Calu3 (cell line): ENCODE measurements at regions not wholly inside any gene's neighbourhood (a gene's known extent, or its start where the extent isn't known, plus 50 kb on each side); places are given as distances from the start of the nearest gene placed in this dataset.

Source experiments
- BruUV-seq: library from RNA; stranded (reverse); fragments of 400-500 nt; replicated peaks from 2 replicates; lab custom pipeline; 2021; lab: Mats Ljungman, UMichigan
- CTCF ChIA-PET: fragments of 300-600 bp; sonication (Branson Sonifier 250); formaldehyde crosslinking; loops from one replicate; lab custom pipeline; 2022; ENCODE audit warnings: antibody characterized with exemption; lab: Charles Lee
- DNase-seq: peaks from one replicate; pipeline ENCODE4 v3.0.0; 2022
- H3K27ac Mint-ChIP-seq: one replicate; pipeline ENCODE4 v1.8.0; 2022; ENCODE audit warnings: mixed read lengths; ENCODE audit not compliant: unreplicated experiment
- H3K27me3 Mint-ChIP-seq: one replicate; pipeline ENCODE4 v1.8.0; 2022; ENCODE audit warnings: mixed read lengths; ENCODE audit not compliant: unreplicated experiment
- H3K36me3 Mint-ChIP-seq: one replicate; pipeline ENCODE4 v1.8.0; 2022; ENCODE audit warnings: mild to moderate bottlenecking, moderate library complexity, mixed read lengths; ENCODE audit not compliant: insufficient read depth, unreplicated experiment
- H3K4me1 Mint-ChIP-seq: one replicate; pipeline ENCODE4 v1.8.0; 2022; ENCODE audit warnings: mild to moderate bottlenecking, low read depth, mixed read lengths; ENCODE audit not compliant: unreplicated experiment
- H3K4me3 Mint-ChIP-seq: one replicate; pipeline ENCODE4 v1.8.0; 2022; ENCODE audit warnings: mild to moderate bottlenecking, low read depth, moderate library complexity, mixed read lengths; ENCODE audit not compliant: unreplicated experiment
- H3K9me3 Mint-ChIP-seq: one replicate; pipeline ENCODE4 v1.8.0; 2022; ENCODE audit warnings: low read depth, mixed read lengths; ENCODE audit not compliant: unreplicated experiment
- CTCF ChIP-seq: fragments of 200-600 bp; IDR thresholded peaks from one replicate; pipeline ENCODE4 v1.8.0; 2022; ENCODE audit warnings: antibody characterized with exemption; ENCODE audit not compliant: unreplicated experiment
- intact Hi-C: fragments of 100-400 bp; cut with micrococcal nuclease; formaldehyde crosslinking; loops from one replicate; pipeline ENCODE4 v1.10.0; 2022; ENCODE audit not compliant: unreplicated experiment

DNA sequence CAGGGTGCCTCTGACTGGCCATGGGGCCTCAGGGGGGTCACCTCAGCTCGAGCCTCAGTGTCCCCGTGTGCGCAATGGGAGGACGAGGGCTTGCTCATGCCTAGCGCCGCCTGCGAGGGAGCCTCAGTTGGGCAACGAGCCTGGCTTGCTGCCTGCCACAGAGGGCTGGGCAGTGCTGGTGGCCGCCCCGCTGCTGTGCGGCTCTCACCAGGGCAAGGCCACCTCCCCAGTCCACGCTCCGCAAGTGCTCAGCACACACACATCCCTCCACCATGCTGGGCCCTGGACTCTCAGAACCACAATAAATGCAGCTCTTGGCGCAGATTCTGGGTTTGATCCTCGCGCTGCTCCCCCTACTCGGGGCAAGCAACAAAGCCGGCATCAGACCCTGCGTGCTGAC is 76.2 kb downstream of the ENGASE start:
- intact Hi-C loops: no loop called here
- Mint-ChIP-seq H3K27ac (no peak overlapping the region), H3K27me3 (peaks cover 93% of the 10 kb centered on the region), H3K4me3 (no peak overlapping the region), H3K4me1 (no peaks in the 10 kb centered on the region), H3K9me3 (no peaks in the 10 kb centered on the region), H3K36me3 (no peaks in the 10 kb centered on the region)
- CTCF ChIA-PET: no interaction called here
- no peak for TF ChIP-seq CTCF
- no TSS peak for BruUV-seq
- DNase-seq: no peak

- intact Hi-C loops: no loop called here
- TF ChIP-seq CTCF: no peak
- no TSS peak for BruUV-seq
- Mint-ChIP-seq H3K27me3 (peaks cover 87% of the 10 kb centered on the region), H3K4me3 (no peak overlapping the region), H3K36me3 (no peaks in the 10 kb centered on the region), H3K9me3 (no peaks in the 10 kb centered on the region), H3K4me1 (no peaks in the 10 kb centered on the region), H3K27ac (no peak overlapping the region)
- CTCF ChIA-PET: no interaction called here
- no peak for DNase-seq
Observed at GRCh38 chr17:79150035-79150733, 75.6 kb downstream of the ENGASE start.

DNA sequence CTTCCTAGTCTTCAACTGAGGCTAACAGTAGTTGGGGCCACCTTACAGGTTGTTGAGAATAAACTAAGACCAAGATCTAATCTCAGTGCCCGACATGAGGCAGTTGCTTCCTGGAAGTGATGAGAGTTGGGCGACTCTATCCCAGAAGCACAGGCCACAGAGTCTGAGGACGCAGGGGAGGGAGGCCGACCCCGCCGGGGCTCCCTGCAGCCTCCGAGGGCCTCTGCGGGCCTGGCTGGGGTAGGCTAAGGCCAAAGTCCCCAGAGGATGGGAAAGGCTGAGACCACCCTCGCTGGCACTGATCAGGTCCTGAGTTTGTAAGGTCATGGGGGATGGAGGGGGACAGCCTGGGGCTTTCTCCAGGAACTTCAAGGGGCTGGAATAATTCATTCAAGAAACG is 74.0 kb downstream of the ENGASE start:
- CTCF ChIA-PET: no interaction called here
- H3K4me1 Mint-ChIP-seq: no peaks in the 10 kb centered on the region
- peaks cover 83% of the 10 kb centered on the region for H3K27me3 Mint-ChIP-seq
- no peaks in the 10 kb centered on the region for H3K9me3 Mint-ChIP-seq
- H3K36me3 Mint-ChIP-seq: no peaks in the 10 kb centered on the region
- H3K27ac Mint-ChIP-seq: no peak overlapping the region
- no peak for TF ChIP-seq CTCF
- no peak for DNase-seq
- no TSS peak for BruUV-seq
- no peak overlapping the region for H3K4me3 Mint-ChIP-seq
- intact Hi-C loops: no loop called here

- CTCF ChIA-PET: no interaction called here
- TF ChIP-seq CTCF: no peak
- no peaks in the 10 kb centered on the region for H3K36me3 Mint-ChIP-seq
- H3K9me3 Mint-ChIP-seq: no peaks in the 10 kb centered on the region
- no peak overlapping the region for H3K27ac Mint-ChIP-seq
- H3K4me1 Mint-ChIP-seq: no peaks in the 10 kb centered on the region
- peaks cover 83% of the 10 kb centered on the region for H3K27me3 Mint-ChIP-seq
- no TSS peak for BruUV-seq
- DNase-seq: no peak
- intact Hi-C loops: no loop called here
- H3K4me3 Mint-ChIP-seq: no peak overlapping the region
Observed at GRCh38 chr17:79147746-79148506, 73.3 kb downstream of the ENGASE start.
